ENCODE measurements at regions not wholly inside any gene's neighbourhood (a gene's known extent, or its start where the extent isn't known, plus 50 kb on each side); places are given as distances from the start of the nearest gene placed in this dataset.

DNA sequence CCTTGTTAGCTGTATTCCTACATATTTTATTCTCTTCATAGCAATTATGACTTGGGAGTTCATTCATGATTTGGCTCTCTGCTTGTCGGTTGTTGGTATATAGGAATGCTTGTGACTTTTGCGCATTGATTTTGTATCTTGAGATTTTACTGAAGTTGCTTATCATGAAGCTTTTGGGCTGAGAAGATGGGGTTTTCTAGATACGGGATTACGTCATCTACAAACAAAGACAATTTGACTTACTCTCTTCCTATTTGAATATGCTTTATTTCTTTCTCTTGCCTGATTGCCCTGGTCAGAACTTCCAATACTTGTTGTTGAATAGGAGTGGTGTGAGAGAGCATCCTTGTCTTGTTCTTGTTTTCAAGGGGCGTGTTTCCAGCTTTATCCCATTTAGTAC is 569.8 kb upstream of the NRXN1 start:
- TF ChIP-seq CTCF (IDR thresholded peaks at IDR 0.05): no peak
- TF ChIP-seq POLR2A (IDR thresholded peaks at IDR 0.05): no peak
- TF ChIP-seq POLR2AphosphoS5 (IDR thresholded peaks at IDR 0.05): no peak

All from sigmoid colon (tissue), 4 donors.